Endodermal cell (in vitro differentiated cells): ENCODE measurements at regions not wholly inside any gene's neighbourhood (a gene's known extent, or its start where the extent isn't known, plus 50 kb on each side); places are given as distances from the start of the nearest gene placed in this dataset.

ENCODE experiments used
- DNase-seq: peaks from one replicate; pipeline ENCODE4 v3.0.0-alpha.2; 2017
- H3K27ac ChIP-seq: 2 replicates; pipeline ENCODE4 v1.5.1; 2013; ENCODE audit warnings: mild to moderate bottlenecking, low read depth, low read length, moderate library complexity
- H3K27me3 ChIP-seq: 2 replicates; pipeline ENCODE4 v1.6.1; 2013; ENCODE audit warnings: mild to moderate bottlenecking, low read length, moderate library complexity; ENCODE audit not compliant: insufficient read depth, control insufficient read depth, poor library complexity, severe bottlenecking
- H3K36me3 ChIP-seq: 2 replicates; pipeline ENCODE4 v1.7.0; 2013; ENCODE audit warnings: mild to moderate bottlenecking, low read length, moderate library complexity; ENCODE audit not compliant: control insufficient read depth, insufficient read depth
- H3K4me1 ChIP-seq: one replicate; pipeline ENCODE4 v1.7.0; 2013; ENCODE audit warnings: low read length; ENCODE audit not compliant: control insufficient read depth, insufficient read depth
- H3K4me3 ChIP-seq: 2 replicates; pipeline ENCODE4 v1.5.1; 2013; ENCODE audit warnings: mild to moderate bottlenecking, low read length, moderate library complexity
- H3K9ac ChIP-seq: 2 replicates; pipeline ENCODE4 v1.6.1; 2013; ENCODE audit warnings: mild to moderate bottlenecking, low read length, moderate library complexity; ENCODE audit not compliant: poor library complexity, severe bottlenecking; ENCODE audit errors: extremely low read depth
- H3K9me3 ChIP-seq: 2 replicates; pipeline ENCODE4 v1.6.1; 2013; ENCODE audit warnings: mild to moderate bottlenecking, low read length, moderate library complexity; ENCODE audit not compliant: control insufficient read depth
- H3K27ac Mint-ChIP-seq: 2 replicates; pipeline ENCODE4 v1.8.0; 2020; ENCODE audit warnings: mixed read lengths
- H3K27me3 Mint-ChIP-seq: 2 replicates; pipeline ENCODE4 v1.8.0; 2021; ENCODE audit warnings: mild to moderate bottlenecking, mixed read lengths; ENCODE audit not compliant: insufficient read depth
- H3K36me3 Mint-ChIP-seq: 2 replicates; pipeline ENCODE4 v1.8.0; 2020; ENCODE audit warnings: low read depth, mixed read lengths
- H3K4me1 Mint-ChIP-seq: 2 replicates; pipeline ENCODE4 v1.8.0; 2020; ENCODE audit warnings: mixed read lengths
- H3K4me3 Mint-ChIP-seq: 2 replicates; pipeline ENCODE4 v1.8.0; 2020; ENCODE audit warnings: mild to moderate bottlenecking, moderate library complexity, mixed read lengths
- H3K9me3 Mint-ChIP-seq: 2 replicates; pipeline ENCODE4 v1.8.0; 2020; ENCODE audit warnings: mild to moderate bottlenecking, mixed read lengths
- CTCF ChIP-seq: fragments of 200-600 bp; sonication (generic); conservative IDR thresholded peaks from 2 replicates; pipeline ENCODE4 v1.5.0; 2021; ENCODE audit warnings: antibody characterized with exemption, mild to moderate bottlenecking
- WGBS, 2 experiments: methylation state at CpG; one replicate each; pipeline versions ENCODE4 v1.1.5 to v1.1.7; 2013; ENCODE audit warnings: missing lambda C conversion rate in 2 of 2, mixed read lengths in 1 of 2; ENCODE audit not compliant: insufficient coverage in 1 of 2, insufficient read length in 1 of 2; 5-methylcytosine and 5-hydroxymethylcytosine counted together

- H3K27ac ChIP-seq: no peak overlapping the region
- H3K27me3 Mint-ChIP-seq: no peaks in the 10 kb centered on the region
- DNase-seq: no peak
- H3K27ac Mint-ChIP-seq: no peak overlapping the region
- no peaks in the 10 kb centered on the region for H3K36me3 ChIP-seq
- H3K27me3 ChIP-seq: no peaks in the 10 kb centered on the region
- H3K4me3 Mint-ChIP-seq: no peak overlapping the region
- H3K9me3 ChIP-seq: peaks cover 52% of the 10 kb centered on the region
- H3K36me3 Mint-ChIP-seq: peaks cover 14% of the 10 kb centered on the region
- H3K4me3 ChIP-seq: no peak overlapping the region
- TF ChIP-seq CTCF: no peak
- H3K9me3 Mint-ChIP-seq: peaks cover 60% of the 10 kb centered on the region
- WGBS, 2 experiments: 75% methylated on average over 2 of the region's 2 CpGs; no CpG with 5 or more reads in 1 of the 2 experiments
- H3K9ac ChIP-seq: no peak overlapping the region
- no peaks in the 10 kb centered on the region for H3K4me1 ChIP-seq
- H3K4me1 Mint-ChIP-seq: no peaks in the 10 kb centered on the region
Measured at GRCh38 chr4:127293496-127293895, 339.3 kb upstream of the INTU start.

- H3K4me3 ChIP-seq: no peak overlapping the region
- Mint-ChIP-seq H3K4me1 (no peaks in the 10 kb centered on the region), H3K36me3 (no peaks in the 10 kb centered on the region), H3K27me3 (no peaks in the 10 kb centered on the region), H3K27ac (no peak overlapping the region), H3K4me3 (no peak overlapping the region), H3K9me3 (peaks cover 32% of the 10 kb centered on the region)
- H3K4me1 ChIP-seq: no peaks in the 10 kb centered on the region
- no peak for DNase-seq
- H3K9ac ChIP-seq: no peak overlapping the region
- no peaks in the 10 kb centered on the region for H3K27me3 ChIP-seq
- peaks cover 37% of the 10 kb centered on the region for H3K9me3 ChIP-seq
- WGBS, 2 experiments: 82 to 97% methylated on average over 2 of the region's 2 CpGs
- no peaks in the 10 kb centered on the region for H3K36me3 ChIP-seq
- TF ChIP-seq CTCF: no peak
- H3K27ac ChIP-seq: no peak overlapping the region
Measured at GRCh38 chr4:127304356-127304755, 328.4 kb upstream of the INTU start.

GRCh38 chr4:127307996-127308395 is 324.8 kb upstream of the INTU start:
- no peaks in the 10 kb centered on the region for H3K36me3 ChIP-seq
- Mint-ChIP-seq H3K36me3 (peaks cover 2% of the 10 kb centered on the region), H3K4me1 (no peaks in the 10 kb centered on the region), H3K27me3 (no peaks in the 10 kb centered on the region), H3K4me3 (no peak overlapping the region), H3K9me3 (peaks cover 12% of the 10 kb centered on the region), H3K27ac (no peak overlapping the region)
- H3K27ac ChIP-seq: no peak overlapping the region
- no peak overlapping the region for H3K4me3 ChIP-seq
- no peaks in the 10 kb centered on the region for H3K27me3 ChIP-seq
- no peak overlapping the region for H3K9ac ChIP-seq
- 94 to 97% methylated on average over 3 of the region's 3 CpGs for WGBS, 2 experiments
- H3K9me3 ChIP-seq: peaks cover 13% of the 10 kb centered on the region
- no peak for TF ChIP-seq CTCF
- no peaks in the 10 kb centered on the region for H3K4me1 ChIP-seq
- no peak for DNase-seq
